ENCODE measurements at regions not wholly inside any gene's neighbourhood (a gene's known extent, or its start where the extent isn't known, plus 50 kb on each side); places are given as distances from the start of the nearest gene placed in this dataset.

GRCh38 chr9:34793428-34793827, 83.5 kb upstream of the CCL21 start:
- Mint-ChIP-seq H3K9me3 (no peaks in the 10 kb centered on the region), H3K27ac (no peak overlapping the region), H3K27me3 (ENCODE audit: insufficient read depth, low read depth, poor library complexity) (peaks cover 9% of the 10 kb centered on the region), H3K4me1 (peaks cover 14% of the 10 kb centered on the region), H3K36me3 (ENCODE audit: low read depth) (no peaks in the 10 kb centered on the region), H3K4me3 (no peak overlapping the region)
- DNase-seq (ENCODE audit: low spot score) = no peak
- H4K20me1 ChIP-seq (replicated peaks; ENCODE audit: insufficient read depth) = no peaks in the 10 kb centered on the region
- no peaks in the 10 kb centered on the region for H3K79me2 ChIP-seq (replicated peaks; ENCODE audit: insufficient read depth)
- H2AFZ ChIP-seq = no peak overlapping the region
- peaks cover 2% of the 10 kb centered on the region; the same call in 1 of the 2 replicates for H3K9me2 ChIP-seq (ENCODE audit: insufficient read depth)
- H3K4me1 ChIP-seq (ENCODE audit: insufficient read depth) = peaks cover 5% of the 10 kb centered on the region
- H3K4me3 ChIP-seq = no peak overlapping the region
- no peaks in the 10 kb centered on the region for H3K36me3 ChIP-seq (ENCODE audit: insufficient read depth)
- H3F3A ChIP-seq (replicated peaks; ENCODE audit: low read depth) = no peaks in the 10 kb centered on the region
- ATAC-seq = no peak
- no peak for TF ChIP-seq ZNF462 (CRISPR knock-in tag; IDR thresholded peaks at IDR 0.05)
- TF ChIP-seq ETS1 (IDR thresholded peaks at IDR 0.05) = no peak
- TF ChIP-seq CTCF (conservative IDR thresholded peaks at IDR 0.05; ENCODE audit: low read depth in 2 of 2) = no peak
- TF ChIP-seq STAT1 (IDR thresholded peaks at IDR 0.05; ENCODE audit: unreplicated experiment) = no peak
- TF ChIP-seq JUNB (IDR thresholded peaks at IDR 0.05; ENCODE audit: unreplicated experiment) = no peak
- TF ChIP-seq POLR2AphosphoS5 (IDR thresholded peaks at IDR 0.05; ENCODE audit: low read depth) = no peak
- no peak for TF ChIP-seq EZH2phosphoT487 (IDR thresholded peaks at IDR 0.05; ENCODE audit: unreplicated experiment)
- TF ChIP-seq ZNF331 (CRISPR knock-in tag; IDR thresholded peaks at IDR 0.05; ENCODE audit: low read depth) = no peak
- no peak for TF ChIP-seq EZH2 (IDR thresholded peaks at IDR 0.05; ENCODE audit: low read depth, unreplicated experiment)
- TF ChIP-seq ZNF114 (CRISPR knock-in tag; IDR thresholded peaks at IDR 0.05) = no peak
- no peak for TF ChIP-seq REST (IDR thresholded peaks at IDR 0.05; ENCODE audit: unreplicated experiment)
- no peak for TF ChIP-seq NANOG (IDR thresholded peaks at IDR 0.05; ENCODE audit: borderline replicate concordance)
- TF ChIP-seq CREB1 (CRISPR knock-in tag; IDR thresholded peaks at IDR 0.05; ENCODE audit: low read depth) = no peak
- no peaks in the 10 kb centered on the region for H3K27me3 ChIP-seq (ENCODE audit: insufficient read depth)
- no peak overlapping the region for H3K27ac ChIP-seq (ENCODE audit: low read depth)
- H3K4me2 ChIP-seq = no peak overlapping the region
